Activated CD8-positive, alpha-beta T cell treated with anti-CD3 and anti-CD28 coated beads for 36 hours (primary cell): ENCODE measurements at regions not wholly inside any gene's neighbourhood (a gene's known extent, or its start where the extent isn't known, plus 50 kb on each side); places are given as distances from the start of the nearest gene placed in this dataset.

ENCODE experiments used
- ATAC-seq: fragments of 200-7000 bp; cut with Tn5 transposase; one replicate; pipeline ENCODE4 v1.10.0; 2021; ENCODE audit warnings: mild to moderate bottlenecking, moderate library complexity
- CTCF ChIA-PET: fragments of 350-600 bp; sonication (Branson Sonifier 250); formaldehyde crosslinking; loops from one replicate; lab custom pipeline; 2021; ENCODE audit warnings: antibody characterized with exemption; lab: Charles Lee
- POLR2A ChIA-PET: fragments of 350-600 bp; sonication (Branson Sonifier 250); formaldehyde crosslinking; loops from one replicate; lab custom pipeline; 2021; ENCODE audit warnings: antibody characterized with exemption; lab: Charles Lee
- DNase-seq: peaks from one replicate; pipeline ENCODE4 v3.0.0-alpha.2; 2020
- H3K27ac Mint-ChIP-seq: one replicate; pipeline ENCODE4 v1.8.0; 2021; ENCODE audit warnings: mild to moderate bottlenecking, mixed read lengths
- H3K27me3 Mint-ChIP-seq: one replicate; pipeline ENCODE4 v1.8.0; 2021; ENCODE audit warnings: mixed read lengths
- H3K36me3 Mint-ChIP-seq: one replicate; pipeline ENCODE4 v1.8.0; 2021; ENCODE audit warnings: low read depth, mixed read lengths
- H3K4me1 Mint-ChIP-seq: one replicate; pipeline ENCODE4 v1.8.0; 2021; ENCODE audit warnings: low read depth, mixed read lengths
- H3K4me3 Mint-ChIP-seq: one replicate; pipeline ENCODE4 v1.8.0; 2021; ENCODE audit warnings: mild to moderate bottlenecking, moderate library complexity, mixed read lengths
- H3K9me3 Mint-ChIP-seq: one replicate; pipeline ENCODE4 v1.8.0; 2021; ENCODE audit warnings: mixed read lengths
- intact Hi-C: fragments of 100-400 bp; cut with micrococcal nuclease; formaldehyde crosslinking; loops from one replicate; pipeline ENCODE4 v1.10.0; 2022
- TF ChIP-seq, protein P1 (sequence below): fragments of 200-600 bp; IDR thresholded peaks from one replicate; pipeline ENCODE4 v1.8.0; 2022; ENCODE audit warnings: antibody characterized with exemption, mild to moderate bottlenecking

- H3K27ac Mint-ChIP-seq = no peak overlapping the region
- H3K27me3 Mint-ChIP-seq = peaks cover 3% of the 10 kb centered on the region
- H3K36me3 Mint-ChIP-seq = no peaks in the 10 kb centered on the region
- POLR2A ChIA-PET = no interaction called here
- CTCF ChIA-PET = no interaction called here
- peaks cover 4% of the 10 kb centered on the region for H3K9me3 Mint-ChIP-seq
- DNase-seq = no peak
- intact Hi-C loops = no loop called here
- ATAC-seq = no peak
- no peaks in the 10 kb centered on the region for H3K4me1 Mint-ChIP-seq
- no peak overlapping the region for H3K4me3 Mint-ChIP-seq
- TF ChIP-seq, protein P1, sequence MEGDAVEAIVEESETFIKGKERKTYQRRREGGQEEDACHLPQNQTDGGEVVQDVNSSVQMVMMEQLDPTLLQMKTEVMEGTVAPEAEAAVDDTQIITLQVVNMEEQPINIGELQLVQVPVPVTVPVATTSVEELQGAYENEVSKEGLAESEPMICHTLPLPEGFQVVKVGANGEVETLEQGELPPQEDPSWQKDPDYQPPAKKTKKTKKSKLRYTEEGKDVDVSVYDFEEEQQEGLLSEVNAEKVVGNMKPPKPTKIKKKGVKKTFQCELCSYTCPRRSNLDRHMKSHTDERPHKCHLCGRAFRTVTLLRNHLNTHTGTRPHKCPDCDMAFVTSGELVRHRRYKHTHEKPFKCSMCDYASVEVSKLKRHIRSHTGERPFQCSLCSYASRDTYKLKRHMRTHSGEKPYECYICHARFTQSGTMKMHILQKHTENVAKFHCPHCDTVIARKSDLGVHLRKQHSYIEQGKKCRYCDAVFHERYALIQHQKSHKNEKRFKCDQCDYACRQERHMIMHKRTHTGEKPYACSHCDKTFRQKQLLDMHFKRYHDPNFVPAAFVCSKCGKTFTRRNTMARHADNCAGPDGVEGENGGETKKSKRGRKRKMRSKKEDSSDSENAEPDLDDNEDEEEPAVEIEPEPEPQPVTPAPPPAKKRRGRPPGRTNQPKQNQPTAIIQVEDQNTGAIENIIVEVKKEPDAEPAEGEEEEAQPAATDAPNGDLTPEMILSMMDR = no peak
These were observed 104.2 kb upstream of the MKI67 start for GRCh38 chr10:128230401-128230800.

DNA sequence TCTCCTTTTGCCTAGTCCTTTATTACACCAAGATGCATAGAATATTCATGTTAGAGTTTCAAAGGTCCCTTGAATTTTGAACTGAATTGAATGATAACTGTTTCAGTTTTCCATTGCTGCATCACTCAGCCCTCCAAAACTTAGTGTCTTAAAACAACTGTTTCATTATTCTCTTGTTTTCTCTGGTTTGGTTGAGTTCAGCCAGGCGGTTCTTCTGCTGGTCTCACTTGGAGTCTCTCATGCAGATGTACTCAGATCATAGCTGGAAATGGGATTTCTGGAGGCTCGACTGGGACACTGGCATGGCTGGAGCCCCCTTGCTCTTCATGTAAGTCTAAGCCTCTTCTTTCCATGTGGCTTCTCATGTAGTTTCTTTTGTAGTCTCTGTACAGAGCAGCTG lies 107.2 kb upstream of the MKI67 start:
- Mint-ChIP-seq H3K27ac (no peak overlapping the region), H3K9me3 (peaks cover 4% of the 10 kb centered on the region), H3K4me3 (no peak overlapping the region), H3K36me3 (no peaks in the 10 kb centered on the region), H3K4me1 (no peaks in the 10 kb centered on the region), H3K27me3 (peaks cover 3% of the 10 kb centered on the region)
- ChIA-PET POLR2A (no interaction called here), CTCF (interaction anchor here (1.7 kb wide), 1 partner anchor 22 kb away, joined by 7 read pairs; no protein-coding TSS in a partner anchor)
- ATAC-seq (no peak), DNase-seq (no peak)
- TF ChIP-seq, protein P1 = no peak
- intact Hi-C loops = no loop called here

DNA sequence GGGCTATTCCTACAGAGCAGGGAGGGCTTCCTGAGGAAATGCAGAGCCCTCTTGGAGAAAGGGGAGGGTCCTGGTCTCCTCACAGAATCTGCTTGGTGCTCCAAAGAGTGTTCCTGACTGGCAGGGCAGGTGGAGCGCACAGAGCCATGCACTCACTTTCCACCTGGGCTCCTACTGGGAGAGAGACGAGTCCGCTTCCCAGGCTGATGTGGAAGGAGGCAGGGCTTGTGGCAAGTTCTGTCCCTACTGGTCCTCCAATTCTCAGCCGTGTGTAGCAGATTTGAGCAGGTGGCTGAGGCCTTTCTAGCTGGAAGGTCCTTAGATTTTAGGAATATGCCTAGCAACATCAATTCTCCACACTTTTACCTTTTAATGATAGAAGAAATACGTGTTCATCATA lies 111.5 kb upstream of the MKI67 start:
- POLR2A ChIA-PET = no interaction called here
- DNase-seq = no peak
- no peak overlapping the region for H3K4me3 Mint-ChIP-seq
- peaks cover 4% of the 10 kb centered on the region for H3K9me3 Mint-ChIP-seq
- intact Hi-C loops = no loop called here
- CTCF ChIA-PET = no interaction called here
- H3K27ac Mint-ChIP-seq = no peak overlapping the region
- H3K27me3 Mint-ChIP-seq = peaks cover 3% of the 10 kb centered on the region
- no peaks in the 10 kb centered on the region for H3K4me1 Mint-ChIP-seq
- no peaks in the 10 kb centered on the region for H3K36me3 Mint-ChIP-seq
- ATAC-seq = no peak
- TF ChIP-seq, protein P1 = no peak

DNA sequence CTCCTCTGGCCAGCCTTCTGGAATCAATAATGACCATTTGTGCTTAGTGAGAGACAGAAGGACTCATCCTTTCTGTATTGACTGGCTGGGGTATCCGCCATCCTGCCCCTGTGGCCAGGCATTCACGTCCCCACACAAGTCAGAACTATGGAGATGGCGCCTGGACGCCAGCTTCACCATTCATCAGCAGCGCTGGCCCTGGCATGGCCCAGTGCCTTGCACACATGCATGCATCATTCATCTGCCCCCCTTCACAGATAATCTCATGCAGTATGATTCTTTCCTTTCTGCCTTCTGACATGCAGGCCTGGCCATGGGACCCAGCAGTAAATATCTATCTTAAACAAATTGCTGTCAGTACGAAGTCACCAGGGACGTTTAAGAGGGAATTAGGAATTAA lies 114.8 kb upstream of the MKI67 start:
- ChIA-PET CTCF (no interaction called here), POLR2A (no interaction called here)
- TF ChIP-seq, protein P1 = no peak
- no peaks in the 10 kb centered on the region for H3K36me3 Mint-ChIP-seq
- no peak overlapping the region for H3K4me3 Mint-ChIP-seq
- no peaks in the 10 kb centered on the region for H3K27me3 Mint-ChIP-seq
- no peak overlapping the region for H3K27ac Mint-ChIP-seq
- H3K4me1 Mint-ChIP-seq = no peaks in the 10 kb centered on the region
- H3K9me3 Mint-ChIP-seq = no peaks in the 10 kb centered on the region
- ATAC-seq (no peak), DNase-seq (no peak)
- intact Hi-C loops = no loop called here

DNA sequence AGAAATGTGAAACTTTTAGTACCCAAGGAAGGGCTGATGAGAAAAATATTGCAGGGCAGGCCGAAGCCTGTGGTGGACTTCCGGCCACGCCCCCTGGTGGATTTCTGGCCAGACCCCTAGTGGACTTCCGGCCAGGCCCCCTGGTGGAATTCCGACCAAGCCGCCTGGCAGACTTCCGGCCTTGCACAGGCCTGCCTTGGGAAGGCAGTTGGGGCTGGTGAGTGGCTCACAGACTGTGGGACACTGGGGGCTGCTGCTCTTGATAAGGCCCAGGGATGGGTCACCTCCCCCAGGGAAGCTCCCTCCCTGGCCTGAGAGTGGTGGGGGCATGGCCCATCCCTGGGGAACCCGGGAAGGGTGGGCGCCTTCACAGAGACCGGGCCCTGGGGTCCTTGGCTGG lies 116.4 kb upstream of the MKI67 start:
- ChIA-PET POLR2A (no interaction called here), CTCF (interaction anchor here (0.7 to 0.8 kb wide), 2 partner anchors 22 to 64 kb away, joined by 3 read pairs; no protein-coding TSS in a partner anchor)
- TF ChIP-seq, protein P1 = no peak
- ATAC-seq = no peak
- Mint-ChIP-seq H3K4me3 (no peak overlapping the region), H3K27ac (no peak overlapping the region), H3K27me3 (no peaks in the 10 kb centered on the region), H3K9me3 (no peaks in the 10 kb centered on the region), H3K36me3 (no peaks in the 10 kb centered on the region), H3K4me1 (no peaks in the 10 kb centered on the region)
- intact Hi-C loops = no loop called here
- DNase-seq = no peak
